ENCODE measurements at regions not wholly inside any gene's neighbourhood (a gene's known extent, or its start where the extent isn't known, plus 50 kb on each side); places are given as distances from the start of the nearest gene placed in this dataset.

- no peak for TF ChIP-seq Cebpa-rat (IDR thresholded peaks at IDR 0.05)
- Histone ChIP-seq H3K4me2 (no peak overlapping the region), H3K36me3 (no peaks in the 10 kb centered on the region), H3K27me3 (no peaks in the 10 kb centered on the region), H3K4me1 (peaks cover 0 to 12% (median 9%) of the 10 kb centered on the region in 10 experiments; a peak in 10 of 20 replicates), H3K9ac (no peak overlapping the region), H3K9me3 (replicated peaks in 1 of 11) (peaks cover 16 to 30% (median 19%) of the 10 kb centered on the region in 11 experiments), H3K4me3 (no peak overlapping the region), H3K27ac (no peak overlapping the region), H4K20me1 (no peaks in the 10 kb centered on the region)
Observed at GRCh38 chr2:175465101-175465500, 283.6 kb upstream of the ATP5MC3 start.

- no peaks in the 10 kb centered on the region for H4K20me1 ChIP-seq
- no peaks in the 10 kb centered on the region for H3K36me3 ChIP-seq
- peaks cover 16 to 38% (median 24%) of the 10 kb centered on the region in 11 experiments for H3K9me3 ChIP-seq (replicated peaks in 1 of 11)
- H3K9ac ChIP-seq: no peak overlapping the region
- H3K4me1 ChIP-seq: peaks cover 0 to 12% (median 9%) of the 10 kb centered on the region in 10 experiments; a peak in 10 of 20 replicates
- H3K27ac ChIP-seq: no peak overlapping the region; a peak in 1 of 22 replicates
- no peak overlapping the region for H3K4me2 ChIP-seq
- no peak overlapping the region for H3K4me3 ChIP-seq
- TF ChIP-seq Cebpa-rat (IDR thresholded peaks at IDR 0.05): no peak
- H3K27me3 ChIP-seq: no peaks in the 10 kb centered on the region
Observed at GRCh38 chr2:175464311-175464670, 282.8 kb upstream of the ATP5MC3 start.

GRCh38 chr2:175463589-175464310 is 282.2 kb upstream of the ATP5MC3 start:
- no peak for TF ChIP-seq Cebpa-rat (IDR thresholded peaks at IDR 0.05)
- Histone ChIP-seq H3K27ac (no peak overlapping the region; a peak in 2 of 22 replicates), H4K20me1 (no peaks in the 10 kb centered on the region), H3K36me3 (no peaks in the 10 kb centered on the region), H3K27me3 (no peaks in the 10 kb centered on the region), H3K4me1 (peaks cover 0 to 10% (median 8%) of the 10 kb centered on the region in 10 experiments; a peak in 10 of 20 replicates), H3K4me3 (no peak overlapping the region), H3K9me3 (replicated peaks in 1 of 11) (peaks cover 16 to 40% (median 24%) of the 10 kb centered on the region in 11 experiments), H3K9ac (no peak overlapping the region), H3K4me2 (no peak overlapping the region)

- Histone ChIP-seq H3K4me3 (no peak overlapping the region), H4K20me1 (no peaks in the 10 kb centered on the region), H3K4me1 (peaks cover 0 to 4% (median 3%) of the 10 kb centered on the region in 10 experiments; a peak in 10 of 20 replicates), H3K27ac (no peak overlapping the region), H3K4me2 (no peak overlapping the region), H3K9ac (no peak overlapping the region), H3K27me3 (no peaks in the 10 kb centered on the region), H3K9me3 (replicated peaks in 1 of 11) (peaks cover 16 to 40% (median 24%) of the 10 kb centered on the region in 11 experiments), H3K36me3 (no peaks in the 10 kb centered on the region)
- no peak for TF ChIP-seq Cebpa-rat (IDR thresholded peaks at IDR 0.05)
Observed at GRCh38 chr2:175463169-175463568, 281.7 kb upstream of the ATP5MC3 start.

- Histone ChIP-seq H3K4me2 (no peak overlapping the region), H3K9me3 (replicated peaks in 1 of 11) (peaks cover 16 to 40% (median 24%) of the 10 kb centered on the region in 11 experiments), H3K4me3 (no peak overlapping the region), H3K4me1 (no peaks in the 10 kb centered on the region), H3K9ac (no peak overlapping the region), H4K20me1 (no peaks in the 10 kb centered on the region), H3K36me3 (no peaks in the 10 kb centered on the region), H3K27ac (no peak overlapping the region), H3K27me3 (no peaks in the 10 kb centered on the region)
- TF ChIP-seq Cebpa-rat (IDR thresholded peaks at IDR 0.05): no peak
Observed at GRCh38 chr2:175462246-175462645, 280.7 kb upstream of the ATP5MC3 start.

GRCh38 chr2:175461839-175462238 is 280.3 kb upstream of the ATP5MC3 start:
- no peak for TF ChIP-seq Cebpa-rat (IDR thresholded peaks at IDR 0.05)
- Histone ChIP-seq H3K9ac (no peak overlapping the region), H3K36me3 (no peaks in the 10 kb centered on the region), H3K9me3 (replicated peaks in 1 of 11) (peaks cover 16 to 40% (median 24%) of the 10 kb centered on the region in 11 experiments), H3K27ac (no peak overlapping the region), H4K20me1 (no peaks in the 10 kb centered on the region), H3K4me2 (no peak overlapping the region), H3K4me3 (no peak overlapping the region), H3K4me1 (no peaks in the 10 kb centered on the region), H3K27me3 (no peaks in the 10 kb centered on the region)

- no peak overlapping the region for H3K27ac ChIP-seq
- no peaks in the 10 kb centered on the region for H4K20me1 ChIP-seq
- H3K4me2 ChIP-seq: no peak overlapping the region
- H3K36me3 ChIP-seq: no peaks in the 10 kb centered on the region
- H3K4me1 ChIP-seq: no peaks in the 10 kb centered on the region
- TF ChIP-seq Cebpa-rat (IDR thresholded peaks at IDR 0.05): 0 out of 22 replicates have a peak, but pooled peaks of 1 of the 11 experiments have one; percentile 17
- no peaks in the 10 kb centered on the region for H3K27me3 ChIP-seq
- H3K9ac ChIP-seq: no peak overlapping the region
- H3K9me3 ChIP-seq (replicated peaks in 1 of 11): peaks cover 16 to 28% (median 23%) of the 10 kb centered on the region in 11 experiments
- H3K4me3 ChIP-seq: no peak overlapping the region
Observed at GRCh38 chr2:175457895-175458448, 276.5 kb upstream of the ATP5MC3 start.

GRCh38 chr2:175454953-175455389 is 273.5 kb upstream of the ATP5MC3 start:
- no peak for TF ChIP-seq Cebpa-rat (IDR thresholded peaks at IDR 0.05)
- no peak overlapping the region for H3K9ac ChIP-seq
- H3K27ac ChIP-seq: no peak overlapping the region
- H3K27me3 ChIP-seq: no peaks in the 10 kb centered on the region
- peaks cover 0 to 8% (median 1%) of the 10 kb centered on the region in 10 experiments; a peak in 5 of 20 replicates for H3K4me1 ChIP-seq
- H3K4me2 ChIP-seq: no peak overlapping the region
- H4K20me1 ChIP-seq: no peaks in the 10 kb centered on the region
- H3K4me3 ChIP-seq: no peak overlapping the region
- H3K9me3 ChIP-seq (replicated peaks in 1 of 11): peaks cover 0 to 10% (median 4%) of the 10 kb centered on the region in 11 experiments; a peak in 14 of 22 replicates
- no peaks in the 10 kb centered on the region for H3K36me3 ChIP-seq

GRCh38 chr2:175450029-175450760 is 268.7 kb upstream of the ATP5MC3 start:
- no peak for TF ChIP-seq Cebpa-rat (IDR thresholded peaks at IDR 0.05)
- H3K4me1 ChIP-seq: peaks cover 0 to 8% (median 1%) of the 10 kb centered on the region in 10 experiments; a peak in 6 of 20 replicates
- no peak overlapping the region for H3K27ac ChIP-seq
- H4K20me1 ChIP-seq: no peaks in the 10 kb centered on the region
- H3K4me3 ChIP-seq: no peak overlapping the region
- H3K9ac ChIP-seq: no peak overlapping the region
- H3K4me2 ChIP-seq: peak overlapping the region in 3 of 11 experiments; percentile 0 to 31 (median 13); a peak in 2 of 22 replicates
- H3K36me3 ChIP-seq: no peaks in the 10 kb centered on the region
- H3K27me3 ChIP-seq: no peaks in the 10 kb centered on the region
- H3K9me3 ChIP-seq (replicated peaks in 1 of 11): no peaks in the 10 kb centered on the region

Data from BLaER1 treated with 17β-estradiol and CSF1 and Interleukin-3, amounts not matched to agents 10 nM and 100 nM (cell line).